NOMO-1 treated with DMSO at 0.1 percent for 48 hours (cell line): ENCODE measurements at regions not wholly inside any gene's neighbourhood (a gene's known extent, or its start where the extent isn't known, plus 50 kb on each side); places are given as distances from the start of the nearest gene placed in this dataset.
A peak's percentile ranks its signal among the peaks of the same experiment; 100 is the strongest.

Experiments
- DNase-seq: peaks from one replicate; lab custom pipeline; 2025; ENCODE audit not compliant: unreplicated experiment; lab: John Stamatoyannopoulos, UW

DNA sequence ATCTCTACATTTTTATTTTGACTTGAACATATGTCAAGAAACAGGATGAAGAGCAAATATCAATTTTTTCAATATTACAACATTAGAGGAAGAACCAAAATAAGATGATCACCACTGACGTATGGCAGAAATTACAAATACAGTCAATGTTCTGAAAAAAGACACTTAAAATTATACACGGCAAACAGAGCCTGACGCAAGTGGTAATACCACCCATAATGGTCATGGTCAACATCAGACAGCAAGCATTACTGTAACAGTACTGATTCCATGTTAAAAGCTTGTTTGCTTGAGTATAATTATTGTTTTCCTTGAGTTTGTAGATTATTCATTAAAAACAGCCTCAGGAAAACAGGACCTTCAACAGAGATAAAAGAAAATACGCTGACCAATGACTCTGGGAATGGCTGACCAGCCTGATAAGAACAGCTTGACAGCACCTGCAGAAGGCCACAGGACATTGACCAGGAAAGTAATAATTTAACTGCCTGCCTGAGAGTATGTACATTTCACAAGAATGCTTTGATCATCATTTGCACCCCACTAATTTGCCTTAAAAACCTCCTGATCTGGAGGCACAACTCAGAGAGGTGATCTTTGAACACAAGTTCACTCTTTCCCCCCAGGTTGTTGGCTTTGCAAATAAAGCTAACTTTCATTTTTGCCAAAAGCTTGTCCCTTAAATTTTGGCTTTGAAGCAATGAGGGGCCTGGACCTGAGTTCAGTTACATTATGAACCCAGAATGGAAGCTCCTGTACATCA is 187.3 kb downstream of the IPO8 start:
- no peak for DNase-seq

DNA sequence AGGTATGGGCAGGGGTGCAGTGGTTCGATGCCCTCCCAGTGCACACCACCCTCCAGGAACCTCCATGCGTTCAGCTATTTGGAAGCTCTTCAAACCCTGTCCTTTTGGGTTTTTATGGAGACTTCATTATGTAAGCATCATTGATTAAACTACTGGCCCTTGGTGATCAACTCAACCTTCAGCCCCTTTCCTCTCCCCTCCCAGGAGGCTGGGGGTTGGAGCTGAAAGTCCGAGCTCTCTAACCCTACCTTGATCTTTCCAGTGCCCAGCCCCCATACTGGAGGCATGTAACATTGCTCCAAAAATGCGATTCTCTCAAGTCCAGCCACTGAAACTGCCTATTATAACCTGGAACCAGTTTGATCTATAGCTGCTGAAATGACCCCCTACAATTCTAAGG is 188.1 kb downstream of the IPO8 start:
- no peak for DNase-seq

DNA sequence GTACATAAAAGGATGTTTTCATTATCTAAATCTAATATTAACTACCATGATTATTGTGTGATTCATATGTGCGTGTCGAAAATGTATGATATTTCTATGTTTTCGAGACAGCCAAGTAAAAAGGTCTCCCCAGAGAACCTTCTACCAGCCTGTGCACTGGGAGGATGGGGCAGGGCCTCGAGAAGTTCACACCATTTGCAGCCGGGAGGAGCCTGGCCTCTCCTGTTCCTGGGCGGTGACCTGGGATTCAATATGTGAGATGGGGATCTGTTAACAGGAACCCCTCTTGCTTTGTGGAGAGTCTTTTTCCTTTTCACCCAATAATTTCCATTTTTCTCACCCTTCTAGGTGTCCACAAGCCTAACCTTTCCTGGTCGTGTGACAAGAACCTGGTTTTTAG is 189.3 kb downstream of the IPO8 start:
- DNase-seq = no peak

DNA sequence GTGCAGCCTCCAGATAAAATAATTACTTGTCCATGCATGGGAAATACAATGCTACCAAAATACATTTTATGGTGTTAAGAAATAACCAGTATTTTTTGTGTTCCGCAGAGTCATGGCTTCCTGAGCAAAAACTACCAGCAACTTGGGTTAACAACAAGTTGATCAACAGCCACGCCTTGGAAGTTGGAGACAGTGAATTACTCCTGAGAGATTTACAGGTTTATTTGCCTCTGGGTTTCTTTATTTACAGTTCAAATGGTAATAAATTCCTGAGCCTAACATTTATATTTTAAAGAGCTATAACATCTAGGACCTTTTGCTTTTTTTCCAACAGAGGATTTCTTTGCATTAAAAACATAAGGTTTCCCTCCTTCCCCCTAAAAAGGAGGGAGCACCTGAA is 194.0 kb downstream of the IPO8 start:
- DNase-seq = no peak

DNA sequence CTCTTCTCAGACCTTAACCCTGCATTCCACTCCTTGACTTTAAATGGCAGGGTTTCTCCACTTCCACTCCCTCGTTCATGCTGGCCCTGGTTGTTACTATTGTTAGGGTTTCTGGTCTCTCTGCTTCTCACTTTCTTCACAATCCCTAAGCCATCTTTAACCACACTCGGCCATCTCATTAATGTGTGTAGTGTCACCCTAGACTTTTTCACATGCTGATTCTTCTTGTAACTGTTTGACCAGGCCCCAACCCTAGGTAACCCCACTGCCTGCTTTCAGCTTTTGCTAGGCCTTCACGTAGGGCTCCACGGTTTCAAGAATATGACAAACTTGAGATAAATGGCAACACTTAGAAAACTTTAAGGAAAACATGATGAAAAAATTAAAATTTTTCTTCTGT is 195.1 kb downstream of the IPO8 start:
- no peak for DNase-seq

DNA sequence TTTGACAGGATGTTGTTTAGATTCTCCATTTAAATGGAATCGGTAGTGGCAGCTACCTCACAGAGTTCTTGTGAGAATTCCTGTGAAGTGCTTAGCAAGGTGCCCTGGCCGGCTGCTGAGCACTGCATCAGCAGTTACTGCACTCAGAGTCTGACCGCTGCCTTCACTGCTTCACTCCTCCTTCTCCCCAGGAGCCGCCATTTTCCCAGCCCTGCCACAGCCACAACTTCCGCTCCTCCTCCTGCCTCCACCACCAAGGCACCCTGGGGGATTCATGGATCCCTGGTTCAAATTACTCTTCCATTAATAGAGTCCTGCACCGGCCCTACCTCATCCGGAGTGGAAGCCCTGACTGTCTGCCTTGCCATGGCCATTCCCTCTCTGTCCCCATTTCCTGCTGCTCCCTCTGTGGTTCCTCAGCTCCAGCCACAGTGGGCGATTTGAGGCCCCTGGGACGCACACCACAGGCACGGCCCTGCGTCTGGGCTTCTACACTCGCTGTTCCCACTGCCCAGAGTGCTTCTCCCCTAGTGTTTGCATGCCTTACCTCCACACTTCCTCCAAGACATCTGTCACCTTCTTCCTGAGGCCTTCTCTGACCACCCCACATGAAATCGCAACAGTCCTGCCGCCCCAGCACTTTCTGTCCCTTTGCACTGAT is 210.3 kb downstream of the IPO8 start:
- DNase-seq = no peak

DNA sequence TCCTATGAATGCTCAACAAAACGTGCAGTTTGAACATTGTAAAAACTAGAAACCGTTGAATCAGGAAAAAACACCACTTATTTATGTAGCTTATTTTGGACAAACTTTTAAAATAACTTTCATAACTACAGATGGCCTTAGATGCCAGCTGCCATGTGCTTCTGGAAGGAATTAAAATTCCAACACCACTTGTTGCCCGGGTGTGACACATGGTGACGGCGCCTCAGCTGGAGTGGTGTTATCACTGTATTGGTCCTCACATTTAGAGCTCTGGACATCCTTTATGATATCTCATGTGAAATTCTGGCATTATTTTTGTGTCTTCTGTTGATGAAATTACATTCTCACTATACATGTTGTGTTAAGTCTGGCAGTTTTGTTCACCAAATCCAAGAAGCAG is 211.0 kb downstream of the IPO8 start:
- DNase-seq = no peak

DNA sequence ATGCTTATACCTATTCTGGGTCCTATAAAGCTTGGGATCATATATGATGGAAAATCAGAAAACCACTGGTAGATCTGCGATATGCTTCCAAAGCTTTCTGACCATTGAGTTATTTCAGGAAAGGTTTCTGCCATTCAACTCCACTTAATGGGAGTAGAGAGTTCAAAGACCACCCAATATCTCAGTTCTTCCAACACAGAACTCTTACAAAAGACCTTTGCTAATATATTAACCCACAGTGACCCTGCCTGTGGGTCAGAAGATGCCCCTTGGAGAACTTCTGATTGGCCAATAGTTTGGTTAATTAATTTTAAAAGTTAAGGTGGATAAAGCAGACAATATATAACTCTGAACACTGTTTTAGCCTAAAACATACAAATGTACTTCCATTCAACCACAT is 213.0 kb downstream of the IPO8 start:
- no peak for DNase-seq

DNA sequence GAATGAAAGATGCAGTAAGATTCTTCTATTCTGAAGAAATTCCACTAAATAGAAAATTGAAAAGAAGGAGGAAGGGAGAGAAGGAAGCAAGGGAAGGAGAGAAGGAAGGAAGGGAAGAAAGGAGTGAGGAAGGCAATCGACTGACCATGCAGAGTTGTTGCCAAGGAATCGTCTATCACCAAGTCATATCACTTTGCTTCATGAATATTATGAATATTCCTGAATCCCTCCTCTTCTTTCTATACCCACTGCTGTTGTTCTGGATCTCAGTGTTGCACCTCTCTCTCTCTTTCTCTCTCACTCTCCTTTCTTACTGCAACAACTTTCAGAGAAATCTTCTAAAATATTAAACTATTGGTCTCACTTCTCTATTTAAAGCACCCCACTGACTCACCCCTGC is 222.4 kb downstream of the IPO8 start:
- DNase-seq = peak; percentile 41

DNA sequence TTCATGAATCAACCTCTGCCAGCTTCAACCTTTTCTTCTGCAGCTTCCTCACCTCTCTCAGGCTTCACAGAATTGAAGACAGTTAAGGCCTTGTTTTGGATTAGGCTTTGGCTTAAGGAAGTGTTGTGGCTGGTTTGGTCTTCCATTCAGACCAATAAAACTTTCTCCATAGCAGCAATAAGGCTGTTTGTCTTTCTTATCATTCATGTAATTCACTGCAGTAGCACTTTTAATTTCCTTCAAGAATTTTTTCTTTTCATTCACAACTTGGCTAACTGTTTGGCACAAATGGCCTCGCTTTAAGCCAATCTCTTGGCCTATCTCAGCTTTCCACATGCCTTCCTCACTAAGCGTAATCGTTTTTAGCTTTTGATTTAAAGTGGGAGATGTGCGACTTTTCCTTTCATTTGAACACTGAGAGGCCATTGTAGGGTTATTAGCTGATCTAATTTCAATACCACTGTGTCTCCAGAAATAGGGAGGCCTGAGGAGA is 229.5 kb downstream of the IPO8 start:
- no peak for DNase-seq

DNA sequence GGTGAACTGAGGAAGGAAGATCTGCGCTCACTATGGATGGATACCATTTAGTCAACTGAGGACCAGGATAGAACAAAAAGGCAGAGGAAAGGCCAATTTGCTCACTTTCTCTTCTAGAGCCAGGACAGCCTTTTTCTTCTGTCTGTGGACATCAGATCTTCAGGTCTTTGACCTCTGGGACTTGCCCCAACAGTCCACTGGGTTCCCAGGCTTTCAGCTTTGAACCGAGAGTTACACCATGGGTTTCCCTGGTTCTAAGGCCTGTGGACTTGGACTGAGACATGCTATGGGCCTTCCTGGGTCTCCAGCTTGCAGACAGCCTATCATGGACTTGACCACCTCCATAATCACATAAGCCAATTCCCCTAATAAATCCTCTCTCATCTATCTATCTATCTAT is 232.0 kb downstream of the IPO8 start:
- DNase-seq = no peak

DNA sequence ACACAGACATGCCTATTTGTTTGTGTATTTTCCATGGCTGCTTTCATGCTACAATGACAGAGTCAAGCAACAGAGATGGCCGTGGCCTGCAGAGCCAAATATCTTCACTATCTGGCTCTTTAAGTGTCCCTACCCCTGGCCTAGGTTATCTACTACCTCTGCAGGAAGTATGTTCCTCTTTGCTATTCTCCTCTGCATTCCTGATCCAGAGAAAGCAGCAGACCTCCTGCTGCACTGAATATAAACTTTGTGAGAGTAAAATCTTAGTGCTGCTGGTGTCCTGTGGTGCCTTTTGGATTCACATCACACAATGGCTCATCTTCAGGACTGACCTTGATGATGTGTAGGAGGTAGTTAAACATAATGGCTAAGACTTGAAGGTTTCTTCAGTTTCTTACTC is 233.4 kb downstream of the IPO8 start:
- DNase-seq = no peak

DNA sequence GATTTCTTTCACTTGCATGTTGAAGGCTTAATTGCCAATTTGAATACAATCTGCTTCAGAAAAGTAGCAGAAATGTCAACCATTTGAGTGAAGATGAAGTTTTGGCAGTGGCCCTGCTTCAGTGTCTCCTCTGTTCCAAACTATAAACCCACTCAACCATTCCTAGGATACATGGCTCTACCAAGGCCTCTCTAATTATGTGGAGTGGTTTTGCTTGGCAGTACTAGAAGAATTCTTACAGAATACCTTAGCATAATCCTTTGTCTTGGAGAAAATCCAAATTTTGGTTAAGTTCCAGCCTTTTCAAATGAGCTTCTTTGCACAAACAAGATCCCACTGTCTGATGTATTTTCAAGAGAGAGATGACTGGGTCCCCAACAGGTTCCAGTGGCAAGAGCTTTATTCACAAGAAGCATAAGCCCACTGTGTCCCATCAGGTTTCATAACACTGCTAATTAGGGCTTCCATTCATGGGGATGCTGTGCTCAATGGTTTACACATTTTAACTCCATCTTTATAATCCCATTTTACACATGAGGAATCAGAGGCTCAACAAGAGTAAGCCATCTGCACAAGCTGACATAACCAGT is 234.5 kb downstream of the IPO8 start:
- no peak for DNase-seq

DNA sequence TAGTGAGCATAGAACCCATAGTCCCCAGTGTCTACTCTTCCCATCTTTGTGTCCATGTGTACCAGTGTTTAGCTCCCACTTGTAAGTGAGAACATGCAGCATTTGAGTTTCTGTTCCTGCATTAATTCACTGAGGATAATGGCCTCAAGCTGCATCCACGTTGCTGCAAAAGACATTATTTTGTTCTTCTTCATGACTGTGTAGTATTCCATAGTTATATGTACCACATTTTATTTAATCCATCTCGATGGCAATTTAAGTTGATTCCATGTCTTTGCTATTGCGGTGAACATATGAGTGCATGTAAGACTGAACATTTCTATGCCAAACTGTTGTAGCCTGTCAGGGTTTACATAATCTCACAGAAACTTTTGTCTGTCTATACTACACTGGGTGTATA is 237.2 kb downstream of the IPO8 start:
- no peak for DNase-seq

DNA sequence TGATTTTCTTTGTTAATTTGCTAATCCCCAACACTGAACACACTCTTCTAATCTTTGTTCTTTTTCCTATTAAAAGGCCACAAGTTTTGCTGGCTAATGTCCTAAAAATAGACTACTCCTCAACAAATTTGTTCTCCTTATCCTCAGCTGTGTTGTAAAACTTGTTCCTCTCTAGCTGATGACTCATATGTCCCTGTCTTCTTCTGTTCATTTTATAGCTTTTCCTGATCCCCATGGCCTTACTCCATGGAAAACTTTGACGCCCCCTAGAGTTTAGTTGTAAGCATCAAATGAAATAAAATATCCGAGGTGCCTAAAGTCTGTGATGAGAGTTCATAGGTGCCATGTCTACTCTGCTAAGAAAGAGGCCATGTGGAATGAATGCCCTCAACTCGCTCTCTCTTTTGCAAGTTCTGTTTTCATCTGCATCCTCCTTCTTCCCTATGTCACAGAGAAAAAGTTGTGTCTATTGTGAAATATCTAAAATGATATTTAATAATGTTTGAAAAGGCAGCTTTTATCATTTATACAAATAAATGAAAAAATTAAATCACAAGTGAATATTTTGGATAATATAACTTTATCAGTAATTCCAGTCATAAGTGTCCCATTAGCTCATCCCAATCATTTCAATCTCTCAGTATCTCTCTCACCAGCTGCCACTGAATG is 237.9 kb downstream of the IPO8 start:
- DNase-seq = no peak

DNA sequence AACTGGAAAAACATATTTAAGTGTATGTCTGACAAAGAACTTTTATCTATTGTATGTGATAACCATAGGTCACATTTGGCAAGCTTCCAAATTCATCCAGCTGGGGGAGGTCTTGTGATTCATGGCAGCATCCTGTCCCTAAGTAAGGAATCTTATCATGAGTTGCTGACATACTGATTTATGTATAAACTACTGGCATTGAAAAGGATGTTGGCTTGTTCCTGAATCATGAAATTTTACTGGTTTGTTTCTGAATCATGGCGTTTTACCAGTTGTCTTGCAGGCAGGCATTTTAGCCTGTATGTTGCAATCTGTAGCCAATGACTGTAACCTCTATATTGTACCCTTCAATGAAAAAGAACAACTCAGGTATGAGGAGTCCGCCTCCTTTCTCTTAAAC is 244.8 kb downstream of the IPO8 start:
- no peak for DNase-seq

DNA sequence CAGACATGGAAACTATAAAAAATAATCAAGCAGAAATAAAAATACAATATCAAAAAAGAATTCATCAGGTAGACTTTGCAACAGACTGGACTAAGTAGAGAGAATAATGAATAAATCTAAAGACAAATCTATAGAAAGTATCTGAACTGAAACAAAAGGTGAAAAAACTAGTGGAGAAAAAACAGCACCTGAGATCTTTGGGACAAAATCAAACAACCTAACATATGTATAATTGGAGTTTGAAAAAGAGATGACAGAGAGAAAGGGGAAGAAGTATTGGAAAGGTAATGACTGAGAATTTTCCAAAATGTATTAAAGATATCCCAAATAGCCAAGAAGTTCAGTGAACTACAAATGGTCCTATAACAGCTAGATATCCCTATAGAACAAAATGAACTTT is 245.4 kb downstream of the IPO8 start:
- no peak for DNase-seq

DNA sequence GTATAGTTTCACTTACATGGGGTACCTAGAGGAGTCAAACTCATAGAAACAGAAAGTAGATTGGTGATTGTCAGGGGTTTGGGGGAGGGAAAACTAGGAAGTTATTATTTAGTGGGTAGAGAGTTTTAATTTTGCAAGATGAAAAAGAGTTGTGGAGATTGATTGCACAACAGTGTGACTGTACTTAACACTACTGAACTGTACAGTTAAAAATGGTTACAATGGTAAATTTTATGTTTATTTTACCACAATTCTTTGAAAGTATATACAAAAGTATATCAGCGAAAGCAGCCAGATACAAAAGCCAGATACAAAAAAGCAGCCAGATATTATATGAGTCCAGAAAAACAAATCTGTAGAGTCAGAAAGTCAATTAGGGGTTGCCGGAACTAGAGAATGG is 247.6 kb downstream of the IPO8 start:
- peak; percentile 83 for DNase-seq

DNA sequence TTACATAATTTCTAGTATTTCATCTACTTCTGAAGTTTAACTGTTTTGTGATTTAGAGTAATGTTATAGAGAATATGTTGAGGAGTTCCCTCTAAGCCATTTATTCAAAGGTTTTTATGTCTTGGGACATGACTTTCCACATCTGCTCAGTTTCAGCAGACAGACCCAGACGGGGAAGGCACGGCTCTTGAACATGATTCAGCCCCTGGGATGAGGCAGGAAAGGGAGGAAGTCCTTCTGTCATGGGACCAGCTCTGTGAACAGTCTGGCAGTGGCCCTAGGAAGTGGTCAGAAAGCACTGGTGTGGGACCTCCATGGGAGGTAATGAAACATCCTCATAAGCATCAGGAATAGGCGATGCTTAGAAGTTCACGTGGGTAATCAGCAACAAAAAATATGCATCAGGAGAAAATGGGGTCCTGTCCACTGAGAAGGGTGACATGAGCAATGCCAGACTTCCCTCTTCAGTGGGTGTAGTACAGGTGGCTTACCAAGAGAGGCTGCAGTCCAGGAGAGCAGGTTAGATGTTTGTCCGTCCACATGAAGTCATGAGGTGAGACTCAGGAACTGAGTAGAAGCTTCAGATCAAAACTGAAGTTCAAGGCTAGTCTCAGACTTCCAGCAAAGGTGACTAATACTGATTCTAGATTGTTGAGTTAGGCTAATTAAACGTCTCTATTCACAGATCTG is 248.5 kb downstream of the IPO8 start:
- no peak for DNase-seq

DNA sequence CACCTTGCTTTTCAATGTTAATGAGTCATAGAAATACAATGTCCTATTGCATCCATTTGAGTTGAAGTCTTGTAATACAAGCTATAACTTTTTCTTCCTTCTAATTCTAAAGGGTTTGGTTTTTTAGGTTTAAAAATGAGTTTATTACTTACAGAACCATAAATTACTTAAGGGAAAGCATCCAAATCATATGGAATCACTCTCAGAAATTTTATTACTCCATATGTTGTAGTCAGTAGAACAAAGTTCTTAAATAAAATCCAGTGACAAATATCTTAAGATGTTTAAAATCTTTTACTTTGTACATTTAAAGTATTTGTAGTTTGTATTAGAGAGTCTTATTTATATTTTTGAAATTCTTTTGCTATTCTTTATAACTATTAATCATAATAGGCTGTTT is 253.2 kb downstream of the IPO8 start:
- no peak for DNase-seq
